ACHN (cell line): ENCODE measurements at regions not wholly inside any gene's neighbourhood (a gene's known extent, or its start where the extent isn't known, plus 50 kb on each side); places are given as distances from the start of the nearest gene placed in this dataset.

Source experiments
- DNase-seq: peaks from one replicate; pipeline ENCODE4 v3.0.0-alpha.2; 2015
- in situ Hi-C: cut with HindIII; loops from 2 replicates; pipeline ENCODE4 v1.10.0; 2017; ENCODE audit warnings: low sequenced_read_pairs, low pct_ligation_motif_present, low pct_unique_long_range_greater_than_20kb

DNA sequence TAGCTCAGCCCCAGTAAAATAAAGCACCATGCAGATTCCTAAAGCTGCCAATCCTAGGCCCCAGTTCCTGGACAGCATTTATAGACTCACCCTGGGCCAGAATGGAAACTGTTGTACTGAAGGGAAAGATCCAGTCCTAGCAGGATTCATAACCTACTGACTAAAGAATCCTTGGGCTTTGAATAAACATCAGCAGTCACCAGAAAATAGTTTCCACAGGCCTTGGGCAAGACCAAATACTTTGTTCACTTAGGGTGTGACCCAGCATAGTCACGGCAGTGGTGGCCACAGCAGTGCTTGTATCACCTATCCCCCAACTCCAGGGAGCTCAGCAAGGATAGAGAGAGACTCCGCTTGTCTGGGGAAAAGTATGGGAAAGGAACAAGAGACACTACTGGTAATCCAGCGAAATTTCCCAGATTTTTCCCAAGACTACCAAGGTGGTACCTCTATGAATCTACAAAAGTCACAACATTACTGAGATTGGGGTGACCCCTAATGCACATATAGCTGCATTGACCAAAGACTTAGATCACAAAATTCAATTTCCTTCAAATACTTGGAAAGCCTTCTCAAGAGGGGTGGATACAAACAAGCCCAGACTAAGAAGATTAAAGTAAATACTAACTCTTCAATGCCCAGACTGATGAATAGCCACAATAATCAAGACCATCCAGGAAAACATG, 748.1 kb upstream of the LRATD1 start:
- DNase-seq: no peak
- in situ Hi-C loops: no loop called here

DNA sequence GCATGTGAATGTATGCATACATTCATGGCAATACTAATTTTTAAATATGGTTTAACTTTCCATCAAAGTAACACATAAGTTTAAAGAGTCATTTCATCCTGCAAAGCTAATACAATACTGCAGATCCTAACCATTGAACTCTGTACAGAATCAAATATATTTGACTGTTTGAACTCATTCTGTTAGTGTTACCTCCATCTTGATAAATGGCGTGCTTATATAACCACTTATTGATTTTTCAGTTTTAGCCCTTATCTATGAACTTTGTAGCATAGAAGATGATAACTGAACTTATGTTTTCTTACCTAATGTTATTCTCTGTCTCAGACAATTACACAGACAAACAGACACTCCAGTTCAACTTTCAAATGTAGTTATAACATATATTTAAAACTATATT, 731.0 kb upstream of the LRATD1 start:
- no peak for DNase-seq
- in situ Hi-C loops: no loop called here

GRCh38 chr2:13905831-13906230, 726.7 kb upstream of the LRATD1 start:
- in situ Hi-C loops: no loop called here
- DNase-seq: no peak

GRCh38 chr2:13916066-13916465, 716.5 kb upstream of the LRATD1 start:
- DNase-seq: no peak
- in situ Hi-C loops: no loop called here

DNA sequence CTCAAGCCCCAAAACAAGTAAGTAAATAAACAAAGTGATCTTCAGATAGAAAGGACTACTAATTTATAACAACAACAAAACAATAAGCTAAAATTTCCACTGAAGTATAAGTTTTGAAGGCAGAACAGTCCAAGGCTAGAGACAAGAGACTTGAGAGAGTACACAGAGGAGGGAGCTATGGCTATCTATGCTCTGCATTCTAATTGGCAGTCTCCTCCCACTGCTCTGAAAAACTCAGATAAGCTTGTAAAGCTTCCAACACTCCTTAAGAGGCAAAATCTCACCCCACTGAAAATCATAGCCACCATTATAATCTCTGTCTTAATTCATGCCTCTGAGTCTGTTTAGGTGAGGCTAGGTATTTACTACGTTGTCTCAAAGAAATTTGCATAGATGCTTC, 714.6 kb upstream of the LRATD1 start:
- in situ Hi-C loops: no loop called here
- DNase-seq: no peak

DNA sequence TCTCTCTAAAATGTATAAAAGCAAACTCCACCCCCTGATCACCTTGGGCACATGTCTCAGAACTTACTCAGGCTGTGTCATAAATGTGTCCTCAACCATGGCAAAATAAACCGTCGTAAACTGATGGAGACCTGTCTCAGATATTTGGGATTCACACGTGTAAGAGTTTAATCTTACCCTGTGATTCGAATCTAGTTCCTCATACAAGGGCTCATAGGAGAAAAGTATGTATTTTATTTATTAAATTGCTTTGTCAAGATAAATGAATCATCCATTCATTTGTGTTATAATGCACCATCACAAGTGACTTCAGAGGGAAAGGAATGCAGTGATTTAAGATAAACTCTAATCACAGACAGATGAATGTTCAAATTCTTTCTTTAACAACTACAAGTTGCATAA, 712.5 kb upstream of the LRATD1 start:
- in situ Hi-C loops: no loop called here
- no peak for DNase-seq

DNA sequence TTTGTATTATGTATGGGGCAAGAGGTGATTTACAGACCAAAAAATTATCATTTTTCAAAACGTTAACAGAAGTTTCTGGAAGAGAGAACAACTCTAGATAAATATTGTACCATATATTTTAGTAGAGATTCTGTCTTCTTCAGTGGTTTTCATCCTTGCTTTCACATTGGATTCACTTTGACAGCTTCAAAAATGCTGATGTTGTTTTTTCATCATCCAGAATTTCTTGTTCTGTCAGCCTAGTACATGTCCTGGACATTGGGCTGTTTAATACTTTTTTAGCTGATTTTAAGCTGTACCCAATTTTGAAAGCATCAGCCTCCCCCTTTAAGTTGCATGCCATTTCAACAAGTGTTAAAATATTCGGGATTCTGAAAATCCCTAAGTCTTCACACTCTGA, 711.3 kb upstream of the LRATD1 start:
- in situ Hi-C loops: no loop called here
- no peak for DNase-seq

- in situ Hi-C loops: no loop called here
Observed at GRCh38 chr2:13923823-13924222, 708.7 kb upstream of the LRATD1 start.

GRCh38 chr2:13942111-13942510, 690.4 kb upstream of the LRATD1 start:
- no peak for DNase-seq
- in situ Hi-C loops: no loop called here

More at GRCh38 chr2:13923823-13924222, 708.7 kb upstream of the LRATD1 start:
- no peak for DNase-seq

GRCh38 chr2:13950761-13951160, 681.8 kb upstream of the LRATD1 start:
- DNase-seq: no peak
- in situ Hi-C loops: no loop called here

- DNase-seq: peak; percentile 26
- in situ Hi-C loops: no loop called here
Observed at GRCh38 chr2:13968811-13969210, 663.7 kb upstream of the LRATD1 start.

GRCh38 chr2:13986119-13986720, 646.3 kb upstream of the LRATD1 start:
- in situ Hi-C loops: no loop called here
- no peak for DNase-seq

DNA sequence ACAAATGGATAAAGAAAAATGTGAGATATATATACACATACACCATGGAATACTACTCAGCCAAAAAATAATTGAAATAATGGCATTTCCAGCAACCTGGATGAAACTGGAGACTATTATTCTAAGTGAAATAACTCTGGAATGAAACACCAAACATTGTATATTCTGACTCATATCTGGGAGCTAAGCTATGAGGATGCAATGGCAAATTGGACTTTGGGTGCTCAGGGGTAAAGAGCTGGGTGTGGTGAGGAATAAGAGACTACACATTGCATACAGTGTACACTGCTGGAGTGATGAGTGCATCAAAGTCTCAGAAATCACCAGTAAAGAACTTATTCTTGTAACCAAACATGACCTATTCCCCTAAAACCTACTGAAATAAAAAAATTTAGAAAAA, 636.0 kb upstream of the LRATD1 start:
- no peak for DNase-seq
- in situ Hi-C loops: no loop called here

GRCh38 chr2:14011190-14011589, 621.3 kb upstream of the LRATD1 start:
- in situ Hi-C loops: no loop called here

GRCh38 chr2:14015113-14015630, 617.3 kb upstream of the LRATD1 start:
- no peak for DNase-seq
- in situ Hi-C loops: no loop called here

More at GRCh38 chr2:14011190-14011589, 621.3 kb upstream of the LRATD1 start:
- no peak for DNase-seq

GRCh38 chr2:14016289-14016955, 616.1 kb upstream of the LRATD1 start:
- in situ Hi-C loops: no loop called here
- DNase-seq: no peak

- in situ Hi-C loops: no loop called here
- DNase-seq: no peak
Observed at GRCh38 chr2:14018620-14019019, 613.9 kb upstream of the LRATD1 start.

GRCh38 chr2:14023558-14023957, 609.0 kb upstream of the LRATD1 start:
- DNase-seq: no peak
- in situ Hi-C loops: no loop called here

DNA sequence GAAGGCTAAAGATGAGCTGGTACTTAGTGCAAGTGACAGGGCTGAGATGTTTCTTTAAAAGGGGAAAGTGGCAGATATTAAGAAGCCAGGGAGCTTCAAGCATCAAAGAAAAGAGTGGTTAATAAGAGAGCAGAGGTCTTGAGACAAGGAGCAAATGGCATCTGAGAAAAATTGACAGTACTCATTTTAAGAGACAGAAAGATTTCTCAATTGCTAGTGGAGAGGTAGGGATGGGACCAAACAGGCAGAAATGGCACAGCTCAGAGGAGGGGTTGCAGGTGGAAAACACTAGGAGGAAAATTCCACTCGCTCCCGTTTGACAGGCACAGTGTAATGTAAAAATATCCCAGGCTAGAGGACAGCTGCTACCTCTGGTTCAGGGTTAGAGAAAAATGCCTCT, 593.4 kb upstream of the LRATD1 start:
- in situ Hi-C loops: no loop called here
- no peak for DNase-seq

- DNase-seq: no peak
- in situ Hi-C loops: no loop called here
Observed at GRCh38 chr2:14047491-14047890, 585.0 kb upstream of the LRATD1 start.
